KMS-11 (cell line): ENCODE measurements at regions not wholly inside any gene's neighbourhood (a gene's known extent, or its start where the extent isn't known, plus 50 kb on each side); places are given as distances from the start of the nearest gene placed in this dataset.
"Not testable (repeated sequence)": the region's sequence is repeated elsewhere in the genome, so short reads cannot be mapped to it uniquely, and the experiment has no call there.

Source experiments
- H2AFZ ChIP-seq: fragments of 200-600 bp; sonication (generic); 2 replicates; pipeline ENCODE4 v1.6.1; 2016; ENCODE audit warnings: antibody characterized with exemption, mixed run types, low read depth
- H3K27ac ChIP-seq: fragments of 200-600 bp; sonication (generic); 2 replicates; pipeline ENCODE4 v1.6.1; 2016; ENCODE audit warnings: mild to moderate bottlenecking, mixed run types
- H3K27me3 ChIP-seq: fragments of 200-600 bp; sonication (generic); 2 replicates; pipeline ENCODE4 v1.6.1; 2017; ENCODE audit warnings: mild to moderate bottlenecking, low read depth, mixed run types, moderate library complexity; ENCODE audit not compliant: insufficient read depth
- H3K36me3 ChIP-seq: fragments of 200-600 bp; sonication (generic); 2 replicates; pipeline ENCODE4 v1.6.1; 2017; ENCODE audit warnings: mild to moderate bottlenecking, mixed run types; ENCODE audit not compliant: insufficient read depth
- H3K4me1 ChIP-seq: fragments of 200-600 bp; sonication (generic); 2 replicates; pipeline ENCODE4 v1.6.1; 2016; ENCODE audit warnings: mild to moderate bottlenecking, low read depth, mixed run types; ENCODE audit not compliant: poor library complexity, severe bottlenecking
- H3K4me2 ChIP-seq: fragments of 200-600 bp; sonication (generic); 2 replicates; pipeline ENCODE4 v1.7.0; 2016; ENCODE audit warnings: mild to moderate bottlenecking, mixed run types
- H3K4me3 ChIP-seq: fragments of 200-600 bp; sonication (generic); IDR thresholded peaks from 2 replicates; pipeline ENCODE4 v1.6.1; 2017; ENCODE audit warnings: low read depth, low read length, mixed read lengths; ENCODE audit not compliant: insufficient read depth
- H3K79me2 ChIP-seq: fragments of 200-600 bp; sonication (generic); 2 replicates; pipeline ENCODE4 v1.6.1; 2016; ENCODE audit warnings: low read depth, mixed run types; ENCODE audit not compliant: insufficient read depth
- H3K9ac ChIP-seq: fragments of 200-600 bp; sonication (generic); 2 replicates; pipeline ENCODE4 v1.6.1; 2016; ENCODE audit warnings: mild to moderate bottlenecking, mixed run types
- H4K20me1 ChIP-seq: fragments of 200-600 bp; sonication (generic); 2 replicates; pipeline ENCODE4 v1.6.1; 2016; ENCODE audit warnings: mild to moderate bottlenecking, mixed run types; ENCODE audit not compliant: insufficient read depth
- CTCF ChIP-seq: fragments of 200-600 bp; sonication (generic); conservative IDR thresholded peaks from 2 replicates; pipeline ENCODE4 v1.6.1; 2017; ENCODE audit warnings: low read depth, mild to moderate bottlenecking, antibody characterized with exemption, low read length, moderate library complexity, mixed read lengths

DNA sequence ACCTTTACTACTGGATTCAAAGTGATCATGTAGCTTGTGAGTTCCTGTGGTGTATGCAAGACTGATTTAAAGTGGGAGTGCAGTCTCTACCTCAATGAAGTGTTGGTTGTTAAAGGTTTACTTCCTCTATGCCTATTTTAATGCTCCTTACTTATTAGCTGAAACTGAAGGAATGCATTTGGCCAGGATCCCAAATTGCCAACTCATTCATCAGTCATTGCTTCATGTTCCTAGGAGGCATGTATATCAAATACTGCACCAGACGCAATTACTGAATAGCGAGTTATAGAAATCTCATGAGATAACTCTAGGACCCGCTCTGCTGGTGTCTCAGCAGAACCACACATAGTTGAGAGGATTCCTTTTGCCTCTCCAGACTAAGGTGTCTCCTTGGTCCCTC, 143.0 kb upstream of the RPS23 start:
- H4K20me1 ChIP-seq: no peaks in the 10 kb centered on the region
- H3K27me3 ChIP-seq: no peaks in the 10 kb centered on the region
- H3K9ac ChIP-seq: no peak overlapping the region
- no peaks in the 10 kb centered on the region for H3K79me2 ChIP-seq
- H3K36me3 ChIP-seq: no peaks in the 10 kb centered on the region
- no peak overlapping the region for H2AFZ ChIP-seq
- no peak overlapping the region for H3K27ac ChIP-seq
- no peak overlapping the region for H3K4me2 ChIP-seq
- TF ChIP-seq CTCF: no peak
- no peaks in the 10 kb centered on the region for H3K4me1 ChIP-seq
- no peak overlapping the region for H3K4me3 ChIP-seq

DNA sequence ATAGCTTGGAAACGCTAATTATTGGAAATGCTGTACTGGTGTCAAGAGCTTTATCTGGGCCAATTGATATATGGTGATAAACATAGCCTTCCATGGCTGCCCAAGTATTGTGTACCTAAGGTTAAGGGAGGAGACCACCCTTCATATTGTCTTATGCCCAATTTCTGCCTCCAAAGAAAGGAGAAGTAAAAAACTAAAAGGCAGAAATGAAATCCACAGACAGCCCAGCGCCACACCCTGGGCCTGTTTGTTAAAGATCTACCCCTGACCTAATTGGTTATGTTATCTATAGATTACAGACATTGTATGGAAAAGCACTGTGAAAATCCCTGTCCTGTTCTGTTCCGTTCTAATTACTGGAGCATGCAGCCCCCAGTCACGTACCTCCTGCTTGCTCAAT, 142.4 kb upstream of the RPS23 start:
- not testable (repeated sequence) for H2AFZ ChIP-seq, H3K27me3 ChIP-seq, H3K4me2 ChIP-seq, H3K9ac ChIP-seq, H3K36me3 ChIP-seq, H4K20me1 ChIP-seq, H3K79me2 ChIP-seq, H3K4me1 ChIP-seq, H3K27ac ChIP-seq, H3K4me3 ChIP-seq

- Histone ChIP-seq H3K4me1 (no peaks in the 10 kb centered on the region), H3K27me3 (no peaks in the 10 kb centered on the region), H3K4me2 (no peak overlapping the region), H3K9ac (no peak overlapping the region), H3K27ac (no peak overlapping the region), H4K20me1 (no peaks in the 10 kb centered on the region), H2AFZ (no peak overlapping the region), H3K36me3 (no peaks in the 10 kb centered on the region), H3K79me2 (no peaks in the 10 kb centered on the region), H3K4me3 (no peak overlapping the region)
- no peak for TF ChIP-seq CTCF
These were observed 141.6 kb upstream of the RPS23 start for GRCh38 chr5:82419559-82420332.

DNA sequence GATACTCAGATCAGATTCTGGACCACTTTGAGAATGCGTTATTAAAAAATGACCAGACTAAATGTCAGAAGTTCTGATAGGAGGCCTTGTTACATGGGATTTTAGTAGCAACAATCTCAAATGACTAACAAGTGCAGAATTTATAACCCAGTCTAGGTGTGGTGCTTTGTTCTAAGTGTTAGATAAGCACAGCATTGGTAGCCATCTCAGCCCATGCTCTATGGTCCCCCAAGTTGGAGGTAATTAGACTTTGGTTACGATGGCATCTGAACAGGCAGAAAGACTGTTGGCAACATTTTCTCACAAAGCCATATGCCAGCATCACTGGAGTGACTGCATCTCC, 140.4 kb upstream of the RPS23 start:
- Histone ChIP-seq H3K27me3 (no peaks in the 10 kb centered on the region), H3K4me1 (no peaks in the 10 kb centered on the region), H3K27ac (no peak overlapping the region), H3K4me2 (no peak overlapping the region), H3K36me3 (no peaks in the 10 kb centered on the region), H3K79me2 (no peaks in the 10 kb centered on the region), H3K4me3 (no peak overlapping the region), H2AFZ (no peak overlapping the region), H4K20me1 (no peaks in the 10 kb centered on the region), H3K9ac (no peak overlapping the region)
- no peak for TF ChIP-seq CTCF

GRCh38 chr5:82417776-82418607, 139.8 kb upstream of the RPS23 start:
- Histone ChIP-seq H3K79me2 (no peaks in the 10 kb centered on the region), H3K4me3 (no peak overlapping the region), H2AFZ (no peak overlapping the region), H3K27ac (no peak overlapping the region), H3K9ac (no peak overlapping the region), H3K27me3 (no peaks in the 10 kb centered on the region), H3K4me1 (no peaks in the 10 kb centered on the region), H3K36me3 (no peaks in the 10 kb centered on the region), H4K20me1 (no peaks in the 10 kb centered on the region), H3K4me2 (no peak overlapping the region)
- no peak for TF ChIP-seq CTCF
